Activated CD4-positive, alpha-beta T cell treated with anti-CD3 and anti-CD28 coated beads, Interleukin-2, Interleukin-4, amounts not matched to agents 100 ng/mL and 50 ng/mL, durations not matched to agents 16 hours and 8 hours (primary cell): ENCODE measurements at regions not wholly inside any gene's neighbourhood (a gene's known extent, or its start where the extent isn't known, plus 50 kb on each side); places are given as distances from the start of the nearest gene placed in this dataset.

Experiments used
- DNase-seq: peaks from one replicate; pipeline ENCODE4 v3.0.0-alpha.2; 2020; ENCODE audit warnings: low spot score

DNA sequence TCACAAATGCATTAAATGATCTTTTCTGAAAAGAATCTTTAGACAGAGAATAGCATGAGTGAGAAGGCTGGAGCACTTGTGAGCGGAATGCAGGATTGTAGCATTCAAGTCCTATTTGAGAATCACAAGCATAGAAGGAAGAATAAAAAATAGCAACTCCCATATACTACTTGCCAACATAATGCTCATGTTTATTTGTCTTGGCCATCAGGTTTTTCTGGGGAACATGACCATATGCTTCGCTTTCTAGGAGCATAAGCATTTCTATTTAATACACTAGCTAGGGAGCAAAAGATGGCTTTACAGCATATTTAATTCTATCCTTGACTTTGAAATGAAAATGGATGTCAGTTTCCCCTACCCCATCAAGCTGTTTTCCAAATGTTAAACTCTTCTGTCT is 170.3 kb upstream of the MITF start:
- no peak for DNase-seq

- no peak for DNase-seq
Measured at GRCh38 chr3:69568458-69568857, 170.8 kb upstream of the MITF start.

DNA sequence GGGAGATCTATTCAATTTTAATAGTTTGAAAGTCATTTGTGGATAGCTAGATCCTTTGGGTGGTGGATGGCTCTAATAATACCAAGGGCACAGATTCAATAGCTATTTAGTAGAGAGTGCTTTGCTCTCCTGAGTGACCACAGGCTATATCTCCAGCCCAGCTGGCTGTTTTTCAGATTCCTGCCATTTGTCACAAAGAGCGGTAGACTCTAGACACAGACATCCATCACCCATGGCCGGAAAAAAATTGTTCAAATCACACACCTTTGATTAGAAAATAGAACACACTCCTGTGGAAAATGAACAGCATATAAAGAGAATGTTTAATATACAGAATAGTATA is 171.6 kb upstream of the MITF start:
- no peak for DNase-seq

GRCh38 chr3:69567023-69567709 is 172.1 kb upstream of the MITF start:
- no peak for DNase-seq

DNA sequence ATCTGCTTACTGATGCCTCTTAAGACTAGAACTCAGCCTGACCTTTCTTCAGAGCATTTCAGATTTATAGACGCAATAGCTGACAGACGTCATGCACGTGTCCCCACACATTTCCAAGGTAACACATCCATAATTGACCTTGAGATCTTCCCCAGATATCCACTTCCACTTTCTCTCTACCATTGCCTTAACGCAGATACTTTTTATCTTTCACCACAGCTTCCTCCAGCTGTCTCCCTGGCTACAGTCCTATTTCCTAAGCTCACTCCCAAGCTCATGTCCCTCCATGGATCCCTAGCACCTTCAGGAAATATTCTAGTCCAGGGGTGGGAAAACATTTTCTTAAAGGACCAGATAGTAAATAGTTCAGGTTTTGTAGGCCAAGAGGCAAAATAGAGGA is 173.0 kb upstream of the MITF start:
- DNase-seq: no peak

DNA sequence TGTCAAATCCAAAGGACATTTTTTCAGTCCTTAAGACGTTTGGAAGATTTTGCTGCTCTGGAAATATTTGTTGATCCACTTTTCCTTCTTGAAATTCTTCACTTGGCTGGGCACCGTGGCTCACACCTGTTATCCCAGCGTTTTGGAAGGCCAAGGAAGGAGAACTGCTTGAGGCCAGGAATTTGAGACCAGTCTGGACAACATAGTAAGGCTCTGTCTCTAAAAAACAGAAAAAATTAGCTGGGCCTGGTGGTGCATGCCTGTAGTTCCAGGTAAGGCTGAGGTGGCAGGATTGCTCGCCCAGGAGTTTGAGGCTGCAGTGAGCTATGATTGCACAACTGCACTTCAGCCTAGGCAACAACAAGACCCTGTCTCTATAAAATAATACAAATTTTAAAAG is 173.9 kb upstream of the MITF start:
- no peak for DNase-seq

- DNase-seq: no peak
Measured at GRCh38 chr3:69563981-69564380, 175.3 kb upstream of the MITF start.

DNA sequence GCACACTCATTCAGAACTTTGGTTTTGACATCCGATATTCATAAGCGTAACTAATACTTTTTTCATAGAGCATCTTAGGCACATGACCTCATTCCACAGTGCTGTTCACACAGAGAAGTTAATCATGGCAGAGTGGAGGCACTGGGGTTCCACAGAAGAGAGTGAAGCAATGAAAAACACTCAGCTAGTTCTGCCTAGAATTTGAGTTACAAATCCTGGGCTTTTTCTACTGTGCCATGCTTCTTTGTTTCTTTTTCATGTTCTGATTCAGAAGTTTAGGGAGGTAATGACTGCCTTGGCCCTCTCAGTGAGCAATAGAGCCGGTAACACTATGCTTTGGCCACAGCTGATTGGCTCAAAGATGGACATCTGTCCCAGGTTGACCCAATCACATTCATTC is 176.1 kb upstream of the MITF start:
- no peak for DNase-seq

GRCh38 chr3:69562020-69562419 is 176.1 kb upstream of the FRMD4B start:
- no peak for DNase-seq

DNA sequence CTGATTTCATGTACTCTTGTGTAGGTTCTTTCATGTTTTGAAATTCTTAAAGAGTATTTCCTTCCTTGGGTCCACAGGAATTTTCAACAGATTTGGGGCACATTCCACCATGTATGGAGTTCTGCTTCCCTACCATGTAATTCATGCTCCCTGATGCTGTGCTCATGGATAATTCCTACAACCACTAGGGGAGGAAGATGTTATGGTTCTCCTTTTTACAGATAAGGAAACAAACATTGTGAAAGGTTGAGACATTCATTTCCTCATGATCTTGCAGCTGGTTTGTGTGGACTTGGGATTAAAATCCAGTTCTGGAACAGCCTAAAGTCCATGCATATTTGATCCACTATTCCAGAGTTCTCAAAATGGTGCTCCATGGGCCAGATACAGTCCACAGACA is 174.9 kb upstream of the FRMD4B start:
- DNase-seq: no peak

- no peak for DNase-seq
Measured at GRCh38 chr3:69560116-69560515, 174.2 kb upstream of the FRMD4B start.

DNA sequence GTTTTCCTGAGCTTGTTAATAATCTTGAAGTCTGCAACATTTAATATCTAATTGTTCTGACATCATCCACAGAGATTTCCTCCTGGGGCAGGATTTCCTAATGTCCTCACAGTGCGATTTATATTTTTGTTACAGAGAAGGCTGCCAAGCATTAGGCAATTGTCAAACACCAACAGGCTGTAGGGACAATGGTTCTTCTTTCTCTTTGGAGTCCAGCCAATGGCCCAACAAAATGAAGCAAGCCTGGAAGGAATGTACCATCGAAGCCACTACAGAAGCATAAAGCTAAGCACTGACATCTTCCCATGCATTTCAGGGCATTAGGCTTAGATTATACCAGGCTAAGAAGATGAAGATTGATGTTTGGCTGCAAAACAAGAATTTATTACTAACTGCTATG is 173.0 kb upstream of the FRMD4B start:
- DNase-seq: no peak

GRCh38 chr3:69554576-69554975 is 168.7 kb upstream of the FRMD4B start:
- DNase-seq: no peak

GRCh38 chr3:69553888-69554287 is 168.0 kb upstream of the FRMD4B start:
- no peak for DNase-seq

DNA sequence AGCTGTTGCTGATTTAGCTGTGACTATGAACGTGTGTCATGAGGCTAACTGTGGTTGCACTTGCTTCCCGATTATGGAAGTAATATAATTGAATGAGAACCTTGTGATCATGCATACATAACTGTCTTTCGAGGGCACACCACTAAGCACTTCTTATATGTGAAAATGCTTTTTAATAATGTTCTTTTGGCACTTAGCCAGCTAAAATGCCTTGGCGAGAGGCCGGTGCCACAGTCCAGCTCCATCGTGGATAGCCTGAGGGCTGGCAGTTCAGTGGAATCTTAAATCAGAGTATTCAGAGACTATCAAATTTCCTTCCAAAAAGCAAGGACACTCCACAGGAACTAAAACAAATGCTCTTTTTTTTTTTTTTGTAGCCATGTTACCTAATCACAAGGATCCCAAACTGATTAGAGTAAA is 161.6 kb upstream of the FRMD4B start:
- no peak for DNase-seq

DNA sequence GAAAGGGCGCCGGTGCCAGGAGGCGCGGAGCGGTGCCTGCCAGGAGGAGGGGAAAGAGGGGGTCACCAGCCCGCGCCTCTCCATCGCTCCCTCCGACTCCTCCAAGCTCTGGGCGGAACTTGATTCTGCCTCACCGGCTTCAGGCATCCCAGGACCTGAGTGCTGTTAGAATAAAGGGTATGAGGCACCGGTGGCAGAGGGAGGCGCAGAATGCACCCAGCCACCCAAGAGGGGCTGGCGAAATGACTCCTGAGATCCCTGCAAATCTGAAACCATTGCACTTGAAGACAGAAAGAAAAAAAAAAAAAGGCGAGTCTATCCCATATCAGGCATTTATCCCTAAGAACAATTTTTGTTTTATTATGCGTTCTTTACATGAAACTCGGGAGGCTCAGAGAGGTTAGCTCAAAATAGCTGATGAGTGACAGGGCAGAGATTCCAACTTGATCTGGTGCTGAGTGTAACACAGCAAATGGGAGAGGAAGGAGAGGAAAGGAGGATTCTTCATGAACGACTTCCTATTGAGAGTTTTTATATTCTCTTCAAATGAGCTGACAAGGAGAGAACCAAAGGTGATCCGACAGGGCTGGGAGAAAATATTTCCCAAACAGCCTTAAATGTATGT is 157.0 kb upstream of the FRMD4B start:
- no peak for DNase-seq

DNA sequence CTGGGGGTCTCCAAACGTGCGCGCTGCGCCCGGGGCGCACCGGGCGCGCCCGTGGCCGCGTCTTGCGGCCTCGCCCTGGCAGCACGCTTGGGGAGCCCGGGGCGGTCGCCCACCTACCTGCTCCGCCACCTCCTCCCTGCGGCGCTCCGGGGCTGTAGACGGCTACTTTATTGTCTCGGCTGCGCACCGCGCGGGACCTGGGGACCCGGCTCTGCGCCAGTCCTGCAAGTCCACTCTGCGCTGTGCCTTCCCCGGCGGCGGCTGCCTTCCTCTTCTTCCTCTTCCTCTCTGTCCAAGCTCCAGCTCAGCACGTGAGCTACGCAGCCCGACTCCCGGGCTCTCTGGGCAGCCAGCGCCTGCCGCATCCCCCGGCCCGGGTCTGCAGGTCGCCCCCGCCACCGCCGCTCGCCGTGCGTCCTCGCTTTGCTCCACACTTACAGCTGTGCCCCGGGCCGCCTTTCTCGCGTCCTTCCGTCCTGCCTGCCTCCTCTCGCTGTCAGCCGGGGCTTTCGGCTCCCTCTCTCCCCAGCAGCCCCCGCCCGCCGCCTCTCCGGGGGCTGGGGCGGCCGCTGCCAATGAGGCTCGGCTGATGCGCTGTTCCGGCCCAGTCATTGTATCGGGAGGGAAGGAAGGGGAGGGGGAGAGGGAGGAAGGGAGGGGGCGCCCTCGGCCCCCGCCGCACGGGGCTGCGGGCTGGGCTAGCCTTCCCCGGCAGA is 156.4 kb upstream of the FRMD4B start:
- no peak for DNase-seq

- DNase-seq: no peak
Measured at GRCh38 chr3:69541711-69542088, 155.8 kb upstream of the FRMD4B start.

- DNase-seq: no peak
Measured at GRCh38 chr3:69540706-69541581, 155.1 kb upstream of the FRMD4B start.

GRCh38 chr3:69539134-69539533 is 153.2 kb upstream of the FRMD4B start:
- no peak for DNase-seq

GRCh38 chr3:69538281-69538680 is 152.4 kb upstream of the FRMD4B start:
- DNase-seq: no peak

GRCh38 chr3:69536306-69537020 is 150.6 kb upstream of the FRMD4B start:
- DNase-seq: no peak
